ENCODE measurements at regions not wholly inside any gene's neighbourhood (a gene's known extent, or its start where the extent isn't known, plus 50 kb on each side); places are given as distances from the start of the nearest gene placed in this dataset.

- no peaks in the 10 kb centered on the region for H3K9me3 Mint-ChIP-seq
- ATAC-seq (ENCODE audit: poor library complexity): no peak
Measured at GRCh38 chr18:10242936-10243680, 211.3 kb upstream of the APCDD1 start.

GRCh38 chr18:10244341-10244740, 210.1 kb upstream of the APCDD1 start:
- intact Hi-C loops (cut with DNase I, micrococcal nuclease): loop anchor here in 1 of 2 experiments (10.0 kb wide), 1 partner anchor 60 kb away; no protein-coding TSS in a partner anchor

More at GRCh38 chr18:10242936-10243680, 211.3 kb upstream of the APCDD1 start:
- Histone ChIP-seq H3K4me3 (ENCODE audit: low read length) (no peak overlapping the region), H3K4me1 (ENCODE audit: insufficient read depth, low read length) (no peaks in the 10 kb centered on the region), H3K9me3 (ENCODE audit: control insufficient read depth in 1 of 2, insufficient read depth in 1 of 2, low read length in 2 of 2) (peaks cover 0 to 11% of the 10 kb centered on the region in 2 experiments), H3K27me3 (ENCODE audit: control insufficient read depth in 1 of 2, insufficient read depth in 2 of 2, low read length in 2 of 2) (no peaks in the 10 kb centered on the region), H3K36me3 (ENCODE audit: insufficient read depth, low read length) (no peaks in the 10 kb centered on the region), H3K27ac (ENCODE audit: low read depth in 1 of 2, low read length in 2 of 2) (no peak overlapping the region)
- intact Hi-C loops (cut with DNase I, micrococcal nuclease): loop anchor here in 1 of 2 experiments (10.0 kb wide), 1 partner anchor 58 kb away; no protein-coding TSS in a partner anchor
- ChIA-PET CTCF (no interaction called here), POLR2A (no interaction called here)
- H3K4me3 Mint-ChIP-seq: no peak overlapping the region
- no peaks in the 10 kb centered on the region for H3K4me1 Mint-ChIP-seq (ENCODE audit: low read depth)
- TF ChIP-seq CTCF (IDR thresholded peaks at IDR 0.05): no peak
- no peaks in the 10 kb centered on the region for H3K27me3 Mint-ChIP-seq
- H3K36me3 Mint-ChIP-seq (ENCODE audit: low read depth): no peaks in the 10 kb centered on the region
- H3K27ac Mint-ChIP-seq: no peak overlapping the region
- no peak for DNase-seq

GRCh38 chr18:10245031-10245845, 209.2 kb upstream of the APCDD1 start:
- Histone ChIP-seq H3K27ac (ENCODE audit: low read depth in 1 of 2, low read length in 2 of 2) (no peak overlapping the region), H3K4me3 (ENCODE audit: low read length) (no peak overlapping the region), H3K4me1 (ENCODE audit: insufficient read depth, low read length) (no peaks in the 10 kb centered on the region), H3K9me3 (ENCODE audit: control insufficient read depth in 1 of 2, insufficient read depth in 1 of 2, low read length in 2 of 2) (peaks cover 0 to 11% of the 10 kb centered on the region in 2 experiments), H3K27me3 (ENCODE audit: control insufficient read depth in 1 of 2, insufficient read depth in 2 of 2, low read length in 2 of 2) (no peaks in the 10 kb centered on the region), H3K36me3 (ENCODE audit: insufficient read depth, low read length) (no peaks in the 10 kb centered on the region)
- ATAC-seq (ENCODE audit: poor library complexity): no peak
- Mint-ChIP-seq H3K9me3 (no peaks in the 10 kb centered on the region), H3K4me1 (ENCODE audit: low read depth) (no peaks in the 10 kb centered on the region), H3K27ac (no peak overlapping the region), H3K27me3 (no peaks in the 10 kb centered on the region), H3K4me3 (no peak overlapping the region), H3K36me3 (ENCODE audit: low read depth) (no peaks in the 10 kb centered on the region)
- DNase-seq: no peak
- ChIA-PET POLR2A (no interaction called here), CTCF (no interaction called here)
- intact Hi-C loops (cut with DNase I, micrococcal nuclease): loop anchor here in 1 of 2 experiments (10.0 kb wide), 1 partner anchor 60 kb away; no protein-coding TSS in a partner anchor
- TF ChIP-seq CTCF (IDR thresholded peaks at IDR 0.05): no peak

More at GRCh38 chr18:10244341-10244740, 210.1 kb upstream of the APCDD1 start:
- Histone ChIP-seq H3K36me3 (ENCODE audit: insufficient read depth, low read length) (no peaks in the 10 kb centered on the region), H3K9me3 (ENCODE audit: control insufficient read depth in 1 of 2, insufficient read depth in 1 of 2, low read length in 2 of 2) (peaks cover 0 to 11% of the 10 kb centered on the region in 2 experiments), H3K27ac (ENCODE audit: low read depth in 1 of 2, low read length in 2 of 2) (no peak overlapping the region), H3K4me3 (ENCODE audit: low read length) (no peak overlapping the region), H3K27me3 (ENCODE audit: control insufficient read depth in 1 of 2, insufficient read depth in 2 of 2, low read length in 2 of 2) (no peaks in the 10 kb centered on the region), H3K4me1 (ENCODE audit: insufficient read depth, low read length) (no peaks in the 10 kb centered on the region)
- Mint-ChIP-seq H3K27ac (no peak overlapping the region), H3K9me3 (no peaks in the 10 kb centered on the region), H3K4me1 (ENCODE audit: low read depth) (no peaks in the 10 kb centered on the region), H3K27me3 (no peaks in the 10 kb centered on the region), H3K36me3 (ENCODE audit: low read depth) (no peaks in the 10 kb centered on the region), H3K4me3 (no peak overlapping the region)
- ChIA-PET CTCF (no interaction called here), POLR2A (no interaction called here)
- DNase-seq (no peak), ATAC-seq (ENCODE audit: poor library complexity) (no peak)
- TF ChIP-seq CTCF (IDR thresholded peaks at IDR 0.05): no peak
